SK-N-SH treated with all-trans-retinoic acid at 6 μM for 48 hours (cell line): ENCODE measurements at regions not wholly inside any gene's neighbourhood (a gene's known extent, or its start where the extent isn't known, plus 50 kb on each side); places are given as distances from the start of the nearest gene placed in this dataset.

Source experiments
- ATAC-seq: fragments of 200-7000 bp; cut with Tn5 transposase; 3 replicates; pipeline ENCODE4 v1.9.1; 2020; ENCODE audit warnings: mild to moderate bottlenecking, moderate library complexity
- ARNTL ChIP-seq: fragments of 450-650 bp; formaldehyde crosslinking; IDR thresholded peaks from 2 replicates; pipeline ENCODE4 v1.5.0; 2020; ENCODE audit warnings: low read depth, mild to moderate bottlenecking, moderate library complexity, borderline replicate concordance
- BACH2 ChIP-seq: fragments of 250-450 bp; sonication (Bioruptor Pico); IDR thresholded peaks from 2 replicates; pipeline ENCODE4 v1.9.0; 2021; ENCODE audit warnings: mild to moderate bottlenecking, borderline replicate concordance
- CREB5 ChIP-seq: fragments of 250-450 bp; sonication (Bioruptor Pico); IDR thresholded peaks from 2 replicates; pipeline ENCODE4 v1.5.1; 2020; ENCODE audit warnings: low read depth, mild to moderate bottlenecking, moderate library complexity
- CSDC2 ChIP-seq: fragments of 250-450 bp; sonication (Bioruptor Pico); IDR thresholded peaks from 2 replicates; pipeline ENCODE4 v1.5.0; 2020; ENCODE audit warnings: mild to moderate bottlenecking, moderate library complexity
- GLIS3 ChIP-seq: fragments of 250-450 bp; sonication (Bioruptor Pico); IDR thresholded peaks from 2 replicates; pipeline ENCODE4 v1.5.0; 2020; ENCODE audit warnings: mild to moderate bottlenecking, moderate library complexity
- ISL1 ChIP-seq: fragments of 250-450 bp; sonication (Bioruptor Pico); IDR thresholded peaks from 2 replicates; pipeline ENCODE4 v2.1.2; 2022; ENCODE audit warnings: mild to moderate bottlenecking, moderate library complexity
- OSR1 ChIP-seq: fragments of 250-450 bp; sonication (Bioruptor Pico); IDR thresholded peaks from 2 replicates; pipeline ENCODE4 v1.8.0; 2022; ENCODE audit warnings: moderate library complexity, mild to moderate bottlenecking, inconsistent platforms
- PATZ1 ChIP-seq: fragments of 250-450 bp; sonication (Bioruptor Pico); IDR thresholded peaks from 2 replicates; pipeline ENCODE4 v1.8.0; 2020; ENCODE audit warnings: mild to moderate bottlenecking, moderate library complexity, borderline replicate concordance
- POU6F1 ChIP-seq: fragments of 250-450 bp; sonication (Bioruptor Pico); IDR thresholded peaks from 2 replicates; pipeline ENCODE4 v1.8.0; 2021; ENCODE audit warnings: low read depth, mild to moderate bottlenecking, moderate library complexity, borderline replicate concordance
- PPARA ChIP-seq: fragments of 250-450 bp; sonication (Bioruptor Pico); IDR thresholded peaks from 2 replicates; pipeline ENCODE4 v1.5.0; 2020; ENCODE audit warnings: mild to moderate bottlenecking, borderline replicate concordance
- RARB ChIP-seq: fragments of 250-450 bp; sonication (Bioruptor Pico); IDR thresholded peaks from 2 replicates; pipeline ENCODE4 v1.8.0; 2021; ENCODE audit warnings: mild to moderate bottlenecking, moderate library complexity
- SNAI2 ChIP-seq: fragments of 250-450 bp; sonication (Bioruptor Pico); IDR thresholded peaks from 2 replicates; pipeline ENCODE4 v1.5.0; 2020; ENCODE audit warnings: mild to moderate bottlenecking, moderate library complexity
- TCF4 ChIP-seq: fragments of 250-450 bp; sonication (Bioruptor Pico); IDR thresholded peaks from 2 replicates; pipeline ENCODE4 v1.8.0; 2021; ENCODE audit warnings: mild to moderate bottlenecking, moderate library complexity, borderline replicate concordance
- TOX ChIP-seq: fragments of 250-450 bp; sonication (Bioruptor Pico); IDR thresholded peaks from 2 replicates; pipeline ENCODE4 v1.8.0; 2021; ENCODE audit warnings: mild to moderate bottlenecking, moderate library complexity, borderline replicate concordance
- TSHZ2 ChIP-seq: fragments of 250-450 bp; sonication (Bioruptor Pico); IDR thresholded peaks from 2 replicates; pipeline ENCODE4 v1.5.0; 2020; ENCODE audit warnings: mild to moderate bottlenecking, moderate library complexity
- ZC3H10 ChIP-seq: fragments of 250-450 bp; sonication (Bioruptor Pico); IDR thresholded peaks from 2 replicates; pipeline ENCODE4 v1.5.1; 2021; ENCODE audit warnings: mild to moderate bottlenecking, moderate library complexity
- ZFP3 ChIP-seq: fragments of 250-450 bp; sonication (Bioruptor Pico); IDR thresholded peaks from 2 replicates; pipeline ENCODE4 v1.5.0; 2020; ENCODE audit warnings: mild to moderate bottlenecking, moderate library complexity
- ZFP30 ChIP-seq: fragments of 450-650 bp; formaldehyde crosslinking; IDR thresholded peaks from 2 replicates; pipeline ENCODE4 v1.5.0; 2022; ENCODE audit warnings: mild to moderate bottlenecking, moderate library complexity
- ZNF565 ChIP-seq: fragments of 450-650 bp; formaldehyde crosslinking; conservative IDR thresholded peaks from 2 replicates; pipeline ENCODE4 v1.5.0; 2020; ENCODE audit warnings: low read depth, mild to moderate bottlenecking, moderate library complexity
- ZNF70 ChIP-seq: fragments of 450-650 bp; formaldehyde crosslinking; IDR thresholded peaks from 2 replicates; pipeline ENCODE4 v1.5.0; 2020; ENCODE audit warnings: mild to moderate bottlenecking, moderate library complexity
- ZNF8 ChIP-seq: fragments of 450-650 bp; formaldehyde crosslinking; IDR thresholded peaks from 2 replicates; pipeline ENCODE4 v1.5.0; 2020; ENCODE audit warnings: mild to moderate bottlenecking, moderate library complexity

- no peak for TF ChIP-seq ZFP30 (CRISPR knock-in tag)
Measured at GRCh38 chr3:86594838-86595237, 396.1 kb downstream of the VGLL3 start (continued).

GRCh38 chr3:86578071-86578470 is 412.9 kb downstream of the VGLL3 start:
- TF ChIP-seq RARB (CRISPR knock-in tag), result no peak
- TF ChIP-seq ZC3H10 (CRISPR knock-in tag), result no peak
- no peak for TF ChIP-seq GLIS3 (CRISPR knock-in tag)
- TF ChIP-seq TCF4 (CRISPR knock-in tag), result no peak
- no peak for TF ChIP-seq CREB5 (CRISPR knock-in tag)
- TF ChIP-seq PPARA (CRISPR knock-in tag), result no peak
- no peak for TF ChIP-seq CSDC2 (CRISPR knock-in tag)
- no peak for TF ChIP-seq POU6F1 (CRISPR knock-in tag)
- TF ChIP-seq PATZ1 (CRISPR knock-in tag), result no peak
- no peak for TF ChIP-seq ZFP30 (CRISPR knock-in tag)
- no peak for TF ChIP-seq ZNF8 (CRISPR knock-in tag)
- no peak for TF ChIP-seq OSR1 (CRISPR knock-in tag)
- TF ChIP-seq ZFP3 (CRISPR knock-in tag), result no peak
- no peak for TF ChIP-seq TOX
- no peak for TF ChIP-seq ZNF70 (CRISPR knock-in tag)
- TF ChIP-seq, all 23 proteins: peak for 0
- ATAC-seq, result no peak

- peak; percentile 58; the same call in 2 of the 3 replicates for ATAC-seq
- no peak for TF ChIP-seq ZC3H10 (CRISPR knock-in tag)
- no peak for TF ChIP-seq OSR1 (CRISPR knock-in tag)
- no peak for TF ChIP-seq TOX
- TF ChIP-seq CSDC2 (CRISPR knock-in tag), result no peak
- TF ChIP-seq ISL1 (CRISPR knock-in tag), result no peak
- TF ChIP-seq ZNF8 (CRISPR knock-in tag), result no peak
- TF ChIP-seq ARNTL (CRISPR knock-in tag), result no peak
- TF ChIP-seq TCF4 (CRISPR knock-in tag), result no peak
- TF ChIP-seq ZNF565 (CRISPR knock-in tag), result no peak
- no peak for TF ChIP-seq SNAI2
- TF ChIP-seq CREB5 (CRISPR knock-in tag), result no peak
- TF ChIP-seq ZNF70 (CRISPR knock-in tag), result no peak
- no peak for TF ChIP-seq ZFP3 (CRISPR knock-in tag)
- TF ChIP-seq PATZ1 (CRISPR knock-in tag), result no peak
- no peak for TF ChIP-seq TSHZ2 (CRISPR knock-in tag)
- no peak for TF ChIP-seq ZFP30 (CRISPR knock-in tag)
- TF ChIP-seq BACH2 (CRISPR knock-in tag), result no peak
Measured at GRCh38 chr3:86563400-86563970, 427.5 kb downstream of the VGLL3 start.
